HCT116 (cell line): ENCODE measurements at regions not wholly inside any gene's neighbourhood (a gene's known extent, or its start where the extent isn't known, plus 50 kb on each side); places are given as distances from the start of the nearest gene placed in this dataset.

Source experiments
- ATAC-seq: fragments of 200-7000 bp; cut with Tn5 transposase; 2 replicates; pipeline ENCODE4 v1.9.1; 2020; ENCODE audit warnings: mild to moderate bottlenecking, moderate library complexity
- BruUV-seq: library from RNA; stranded (reverse); fragments of 400-500 nt; replicated peaks from 2 replicates; lab custom pipeline; 2021; lab: Mats Ljungman, UMichigan
- CTCF ChIA-PET: fragments of 300-600 bp; sonication (Branson Sonifier 250); formaldehyde crosslinking; loops from one replicate; lab custom pipeline; 2021; ENCODE audit warnings: antibody characterized with exemption; lab: Charles Lee
- POLR2A ChIA-PET: fragments of 300-600, 350-600 bp; sonication (Branson Sonifier 250); formaldehyde crosslinking; loops from one replicate; lab custom pipeline; 2021; ENCODE audit warnings: antibody characterized with exemption; lab: Charles Lee
- RAD21 ChIA-PET, 2 experiments: fragments of 300-600 bp; sonication (Branson Sonifier 250); formaldehyde crosslinking; loops; one replicate each; lab custom pipeline; 2023; ENCODE audit warnings: low total read pairs in 2 of 2; ENCODE audit not compliant: uncharacterized antibody in 2 of 2, unreplicated experiment in 2 of 2, low non-redundant PET in 1 of 2; lab: Charles Lee
- DNase-seq: peaks from one replicate; pipeline ENCODE4 v3.0.0-alpha.2; 2010; ENCODE audit warnings: low read depth, low spot score
- H2AFZ ChIP-seq: fragments of 200-600 bp; shearing (Covaris generic), sonication (generic); 2 replicates; pipeline ENCODE4 v1.6.1; 2017; ENCODE audit warnings: low read depth, mixed run types, mixed read lengths, antibody characterized with exemption, low read length; ENCODE audit not compliant: poor library complexity, severe bottlenecking
- H3K27ac ChIP-seq: 2 replicates; pipeline ENCODE4 v1.5.1; 2012; ENCODE audit warnings: low read depth, low read length
- H3K27me3 ChIP-seq: fragments of 200-600 bp; sonication (generic); 2 replicates; pipeline ENCODE4 v1.6.1; 2016; ENCODE audit warnings: mixed run types, low read length, mixed read lengths; ENCODE audit not compliant: insufficient read depth
- H3K36me3 ChIP-seq, 2 experiments: fragments of 200-500 bp in 1 of 2; fragments of 200-600 bp in 1 of 2; sonication (Bioruptor generic) in 1 of 2; sonication (generic) in 1 of 2; 2 replicates each; pipeline versions ENCODE4 v1.5.1 to v1.6.1; 2014 to 2016; ENCODE audit warnings: low read length in 2 of 2, inconsistent platforms in 1 of 2, mixed read lengths in 1 of 2, mixed run types in 1 of 2; ENCODE audit not compliant: insufficient read depth in 2 of 2, control insufficient read depth in 1 of 2
- H3K4me1 ChIP-seq, 2 experiments: fragments of 200-600 bp in 1 of 2; sonication (generic) in 1 of 2; 2 replicates each; pipeline versions ENCODE4 v1.5.1 to v1.6.1; 2012 to 2017; ENCODE audit warnings: low read length in 2 of 2, inconsistent platforms in 1 of 2, mild to moderate bottlenecking in 1 of 2, mixed read lengths in 1 of 2, mixed run types in 1 of 2, moderate library complexity in 1 of 2; ENCODE audit not compliant: insufficient read depth in 2 of 2, control insufficient read depth in 1 of 2
- H3K4me2 ChIP-seq: fragments of 200-600 bp; sonication (generic); 2 replicates; pipeline ENCODE4 v1.6.1; 2017; ENCODE audit warnings: mixed run types, low read length, mixed read lengths
- H3K4me3 ChIP-seq, 2 experiments: fragments of 200-600 bp in 1 of 2; sonication (generic) in 1 of 2; replicated peaks in 1 of 2; 2 replicates each; pipeline ENCODE4 v1.5.1; 2011 to 2016; ENCODE audit warnings: low read length in 2 of 2, control low read depth in 1 of 2, low read depth in 1 of 2, mild to moderate bottlenecking in 1 of 2, mixed read lengths in 1 of 2, mixed run types in 1 of 2
- H3K79me2 ChIP-seq: fragments of 200-600 bp; sonication (generic); 2 replicates; pipeline ENCODE4 v1.6.1; 2017; ENCODE audit warnings: mild to moderate bottlenecking, mixed run types, low read length, moderate library complexity, mixed read lengths; ENCODE audit not compliant: insufficient read depth
- H3K9ac ChIP-seq: fragments of 200-600 bp; sonication (generic); 2 replicates; pipeline ENCODE4 v1.6.1; 2016; ENCODE audit warnings: low read length, mixed read lengths
- H3K9me2 ChIP-seq: fragments of 200-600 bp; sonication (generic), shearing (Covaris generic); 2 replicates; pipeline ENCODE4 v1.6.1; 2017; ENCODE audit warnings: mixed run types, mild to moderate bottlenecking, moderate library complexity; ENCODE audit not compliant: insufficient read depth
- H3K9me3 ChIP-seq, 2 experiments: fragments of 200-500 bp in 1 of 2; fragments of 200-600 bp in 1 of 2; sonication (Bioruptor generic) in 1 of 2; sonication (generic) in 1 of 2; 2 replicates each; pipeline ENCODE4 v1.6.1; 2014 to 2017; ENCODE audit warnings: low read length in 2 of 2, mixed read lengths in 2 of 2, inconsistent platforms in 1 of 2, low read depth in 1 of 2, mild to moderate bottlenecking in 1 of 2, mixed run types in 1 of 2, moderate library complexity in 1 of 2; ENCODE audit not compliant: control insufficient read depth in 1 of 2, insufficient read depth in 1 of 2
- H4K20me1 ChIP-seq: fragments of 200-600 bp; sonication (generic), shearing (Covaris generic); 2 replicates; pipeline ENCODE4 v1.6.1; 2017; ENCODE audit warnings: mixed run types, mild to moderate bottlenecking, moderate library complexity; ENCODE audit not compliant: insufficient read depth
- ATF3 ChIP-seq: IDR thresholded peaks from 2 replicates; pipeline ENCODE4 v1.6.1; 2012
- CBX3 ChIP-seq: IDR thresholded peaks from 2 replicates; pipeline ENCODE4 v1.6.1; 2012; ENCODE audit warnings: low read depth
- CTCF ChIP-seq, 3 experiments: fragments of 200-600 bp in 1 of 3; sonication (generic) in 1 of 3; IDR thresholded peaks in 2 of 3; conservative IDR thresholded peaks in 1 of 3; 2 replicates each; pipeline ENCODE4 v1.5.1; 2012 to 2017; ENCODE audit warnings: low read depth in 2 of 3, low read length in 2 of 3, antibody characterized with exemption in 1 of 3, borderline replicate concordance in 1 of 3, control low read depth in 1 of 3, mild to moderate bottlenecking in 1 of 3, mixed read lengths in 1 of 3, mixed run types in 1 of 3, moderate library complexity in 1 of 3; ENCODE audit not compliant: insufficient read depth in 1 of 3
- ELF1 ChIP-seq: IDR thresholded peaks from 2 replicates; pipeline ENCODE4 v1.6.1; 2012; ENCODE audit warnings: low read depth, borderline replicate concordance
- EZH2 ChIP-seq: fragments of 200-600 bp; sonication (generic); IDR thresholded peaks from 2 replicates; pipeline ENCODE4 v1.6.1; 2017; ENCODE audit warnings: antibody characterized with exemption, mixed run types
- EZH2phosphoT487 ChIP-seq: fragments of 200-600 bp; IDR thresholded peaks from 2 replicates; pipeline ENCODE4 v1.6.1; 2018; ENCODE audit warnings: antibody characterized with exemption, borderline replicate concordance
- FOSL1 ChIP-seq: IDR thresholded peaks from 2 replicates; pipeline ENCODE4 v1.6.1; 2012; ENCODE audit warnings: low read depth
- POLR2AphosphoS5 ChIP-seq: IDR thresholded peaks from 2 replicates; pipeline ENCODE4 v1.6.1; 2011; ENCODE audit warnings: mild to moderate bottlenecking, low read depth, low read length, moderate library complexity
- RAD21 ChIP-seq: IDR thresholded peaks from 2 replicates; pipeline ENCODE4 v1.6.1; 2012; ENCODE audit warnings: low read depth, mild to moderate bottlenecking
- REST ChIP-seq: IDR thresholded peaks from 2 replicates; pipeline ENCODE4 v1.6.1; 2012; ENCODE audit warnings: low read depth
- SIN3A ChIP-seq: IDR thresholded peaks from 2 replicates; pipeline ENCODE4 v1.6.1; 2012; ENCODE audit warnings: low read depth
- SP1 ChIP-seq: IDR thresholded peaks from 2 replicates; pipeline ENCODE4 v1.6.1; 2012; ENCODE audit warnings: low read depth
- SRF ChIP-seq: IDR thresholded peaks from 2 replicates; pipeline ENCODE4 v1.6.1; 2012; ENCODE audit warnings: low read depth
- YY1 ChIP-seq: IDR thresholded peaks from 2 replicates; pipeline ENCODE4 v1.6.1; 2011; ENCODE audit warnings: low read length, low read depth, moderate library complexity, mild to moderate bottlenecking; ENCODE audit not compliant: insufficient replicate concordance; ENCODE audit errors: extremely low read depth
- ZFX ChIP-seq: fragments of 450-650 bp; IDR thresholded peaks from 2 replicates; pipeline ENCODE4 v1.6.1; 2017
- ZNF274 ChIP-seq: fragments of 200-500 bp; sonication (Bioruptor generic); IDR thresholded peaks from 2 replicates; pipeline ENCODE4 v1.6.1; 2014; ENCODE audit warnings: mild to moderate bottlenecking, low read depth, low read length, inconsistent platforms
- intact Hi-C: fragments of 100-400 bp; cut with micrococcal nuclease; formaldehyde crosslinking; loops from 2 replicates; pipeline ENCODE4 v1.10.0; 2022
- TF ChIP-seq, protein P1 (sequence below): IDR thresholded peaks from 2 replicates; pipeline ENCODE4 v1.6.1; 2012

GRCh38 chr6:5851261-5851757, 155.4 kb downstream of the NRN1 start:
- H3K4me2 ChIP-seq = no peak overlapping the region
- DNase-seq (no peak), ATAC-seq (no peak)
- intact Hi-C loops = no loop called here
- CTCF ChIA-PET = no interaction called here
- POLR2A ChIA-PET = no interaction called here
- RAD21 ChIA-PET = no interaction called here
- no peak overlapping the region for H2AFZ ChIP-seq
- no peaks in the 10 kb centered on the region for H3K36me3 ChIP-seq
- H3K4me1 ChIP-seq = no peaks in the 10 kb centered on the region
- no peak overlapping the region for H3K27ac ChIP-seq
- H4K20me1 ChIP-seq = no peaks in the 10 kb centered on the region
- no TSS peak for BruUV-seq
- no peaks in the 10 kb centered on the region for H3K9me2 ChIP-seq
- no peak overlapping the region for H3K9ac ChIP-seq
- peaks cover 43% of the 10 kb centered on the region for H3K27me3 ChIP-seq
- H3K79me2 ChIP-seq = no peaks in the 10 kb centered on the region
- TF ChIP-seq SIN3A = no peak
- no peak for TF ChIP-seq ATF3
- TF ChIP-seq RAD21 = no peak
- no peak for TF ChIP-seq EZH2phosphoT487
- TF ChIP-seq REST = no peak
- no peak for TF ChIP-seq CBX3
- TF ChIP-seq, protein P1, sequence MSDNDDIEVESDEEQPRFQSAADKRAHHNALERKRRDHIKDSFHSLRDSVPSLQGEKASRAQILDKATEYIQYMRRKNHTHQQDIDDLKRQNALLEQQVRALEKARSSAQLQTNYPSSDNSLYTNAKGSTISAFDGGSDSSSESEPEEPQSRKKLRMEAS = no peak
- TF ChIP-seq SP1 = no peak
- TF ChIP-seq CTCF (IDR thresholded peaks at IDR 0.05 in 2 of 3, conservative IDR thresholded peaks at IDR 0.05 in 1 of 3; ENCODE audit: borderline replicate concordance in 1 of 3, insufficient read depth in 1 of 3, low read depth in 2 of 3, low read length in 2 of 3) = no peak
- TF ChIP-seq EZH2 = no peak
- TF ChIP-seq SRF = no peak
- TF ChIP-seq ELF1 = no peak
- no peak for TF ChIP-seq ZFX
- TF ChIP-seq FOSL1 = no peak
- no peak for TF ChIP-seq ZNF274
- no peak for TF ChIP-seq POLR2AphosphoS5
- no peak for TF ChIP-seq YY1
- H3K9me3 ChIP-seq = no peaks in the 10 kb centered on the region
- no peak overlapping the region for H3K4me3 ChIP-seq
